ENCODE measurements at regions not wholly inside any gene's neighbourhood (a gene's known extent, or its start where the extent isn't known, plus 50 kb on each side); places are given as distances from the start of the nearest gene placed in this dataset.
A peak's percentile ranks its signal among the peaks of the same experiment; 100 is the strongest.

DNA sequence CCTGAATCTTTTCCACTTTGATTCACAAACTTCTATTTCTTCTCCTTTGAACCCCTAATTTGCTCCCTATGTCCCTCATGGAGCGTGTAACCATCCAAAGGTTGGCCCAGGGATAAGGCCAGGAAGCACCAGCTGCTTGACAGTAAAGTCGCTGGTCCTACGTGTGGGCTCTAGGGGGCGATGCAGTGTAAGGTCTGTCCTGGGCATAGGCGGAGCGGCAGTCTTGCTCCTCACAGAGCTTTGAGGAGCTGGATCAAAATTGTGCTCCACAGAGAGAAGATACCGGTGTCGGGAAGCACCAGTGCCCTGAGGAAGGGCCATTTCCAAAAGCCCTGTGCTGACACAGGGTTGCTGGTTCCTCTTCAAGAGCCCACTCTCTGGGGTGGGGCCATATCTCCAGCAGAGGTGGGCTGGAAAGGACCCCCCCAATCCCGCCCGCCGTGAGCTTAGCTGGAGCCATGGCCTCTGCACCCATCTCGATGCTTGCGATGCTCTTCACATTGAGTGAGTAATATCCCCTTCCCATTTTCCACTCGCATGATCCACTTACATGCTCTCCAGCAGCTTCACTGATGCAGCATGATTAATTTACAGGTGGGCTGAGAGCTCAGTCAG is 49.9 kb upstream of the OR4E1 start:
- DNase-seq (ENCODE audit: low read depth, low spot score) = no peak
- in situ Hi-C loops (cut with HindIII; ENCODE audit: low sequenced_read_pairs) = no loop called here

More for the DNA sequence above, 49.9 kb upstream of the OR4E1 start:
- no peak overlapping the region for H3K4me3 ChIP-seq (ENCODE audit: low read depth, low read length)
- TF ChIP-seq, protein P1, sequence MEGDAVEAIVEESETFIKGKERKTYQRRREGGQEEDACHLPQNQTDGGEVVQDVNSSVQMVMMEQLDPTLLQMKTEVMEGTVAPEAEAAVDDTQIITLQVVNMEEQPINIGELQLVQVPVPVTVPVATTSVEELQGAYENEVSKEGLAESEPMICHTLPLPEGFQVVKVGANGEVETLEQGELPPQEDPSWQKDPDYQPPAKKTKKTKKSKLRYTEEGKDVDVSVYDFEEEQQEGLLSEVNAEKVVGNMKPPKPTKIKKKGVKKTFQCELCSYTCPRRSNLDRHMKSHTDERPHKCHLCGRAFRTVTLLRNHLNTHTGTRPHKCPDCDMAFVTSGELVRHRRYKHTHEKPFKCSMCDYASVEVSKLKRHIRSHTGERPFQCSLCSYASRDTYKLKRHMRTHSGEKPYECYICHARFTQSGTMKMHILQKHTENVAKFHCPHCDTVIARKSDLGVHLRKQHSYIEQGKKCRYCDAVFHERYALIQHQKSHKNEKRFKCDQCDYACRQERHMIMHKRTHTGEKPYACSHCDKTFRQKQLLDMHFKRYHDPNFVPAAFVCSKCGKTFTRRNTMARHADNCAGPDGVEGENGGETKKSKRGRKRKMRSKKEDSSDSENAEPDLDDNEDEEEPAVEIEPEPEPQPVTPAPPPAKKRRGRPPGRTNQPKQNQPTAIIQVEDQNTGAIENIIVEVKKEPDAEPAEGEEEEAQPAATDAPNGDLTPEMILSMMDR (IDR thresholded peaks at IDR 0.05; ENCODE audit: low read depth, low read length) = peak; percentile 36

Data from astrocyte of the spinal cord (primary cell).